GM21619 (cell line): ENCODE measurements at regions not wholly inside any gene's neighbourhood (a gene's known extent, or its start where the extent isn't known, plus 50 kb on each side); places are given as distances from the start of the nearest gene placed in this dataset.
"Not testable (repeated sequence)": the region's sequence is repeated elsewhere in the genome, so short reads cannot be mapped to it uniquely, and the experiment has no call there.

ENCODE experiments used
- ATAC-seq: cut with Tn5 transposase; IDR thresholded peaks from one replicate; pipeline ENCODE4 v1.9.1; 2021; ENCODE audit not compliant: unreplicated experiment

- ATAC-seq = no peak
Observed at GRCh38 chrY:7810359-7810758, 898.8 kb upstream of the AMELY start.

DNA sequence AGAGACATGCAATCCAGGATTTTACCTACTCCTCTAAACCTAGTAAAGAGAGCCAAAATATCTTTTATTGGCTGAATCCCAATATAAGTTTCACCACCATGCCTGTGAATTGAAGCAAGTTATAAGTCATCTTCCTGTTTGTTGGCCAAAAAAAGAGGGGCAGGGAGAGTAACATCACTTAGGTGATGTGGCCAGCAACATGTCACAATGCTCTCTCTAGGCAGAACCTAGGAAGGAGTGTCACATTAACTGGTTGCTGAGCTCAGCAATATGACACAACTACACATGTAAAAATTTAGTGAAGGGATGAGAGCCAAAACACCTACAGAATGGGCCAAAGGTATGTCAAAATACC is 895.9 kb upstream of the AMELY start:
- ATAC-seq = no peak

- ATAC-seq = no peak
Observed at GRCh38 chrY:7806592-7807515, 895.3 kb upstream of the AMELY start.

DNA sequence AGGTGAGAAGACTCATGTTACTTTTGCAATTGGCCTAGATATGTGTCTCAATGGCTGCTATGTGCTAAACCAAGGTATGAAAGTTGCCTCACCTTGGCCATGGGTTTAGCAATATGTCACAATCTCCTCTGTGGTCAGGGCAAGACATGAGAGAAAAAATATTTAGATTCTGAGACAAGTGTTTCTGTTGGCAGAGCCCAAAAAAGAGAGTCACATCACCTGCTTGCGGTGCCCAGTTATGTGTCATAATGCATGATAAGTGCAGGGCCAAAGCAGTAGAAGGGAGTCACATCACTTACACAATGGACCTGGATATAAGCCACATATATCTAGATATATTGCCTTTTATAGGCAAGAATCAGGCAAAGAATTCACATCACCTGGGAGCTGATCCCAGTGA is 894.1 kb upstream of the AMELY start:
- ATAC-seq = no peak

- no peak for ATAC-seq
Observed at GRCh38 chrY:7803737-7804136, 892.2 kb upstream of the AMELY start.

DNA sequence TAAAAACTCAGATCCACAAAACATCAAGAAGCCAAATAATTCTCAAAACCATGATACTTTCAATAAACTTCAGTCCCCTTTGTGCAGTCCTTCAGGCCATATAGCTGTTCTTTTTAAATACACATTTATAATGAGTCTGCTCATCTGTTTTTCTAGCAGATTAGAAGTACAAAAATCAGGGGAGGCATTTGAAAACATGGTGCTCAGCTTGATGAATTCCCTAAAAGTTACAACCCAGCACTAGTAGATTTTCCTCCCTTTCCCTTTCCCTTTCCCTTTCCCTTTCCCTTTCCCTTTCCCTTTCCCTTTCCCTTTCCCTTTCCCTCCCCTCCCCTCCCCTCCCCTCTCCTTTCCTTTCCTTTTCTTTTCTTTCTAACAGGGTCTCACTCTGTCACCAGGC is 884.6 kb upstream of the AMELY start:
- ATAC-seq = no peak

- ATAC-seq = no peak
Observed at GRCh38 chrY:7794441-7794840, 882.9 kb upstream of the AMELY start.

DNA sequence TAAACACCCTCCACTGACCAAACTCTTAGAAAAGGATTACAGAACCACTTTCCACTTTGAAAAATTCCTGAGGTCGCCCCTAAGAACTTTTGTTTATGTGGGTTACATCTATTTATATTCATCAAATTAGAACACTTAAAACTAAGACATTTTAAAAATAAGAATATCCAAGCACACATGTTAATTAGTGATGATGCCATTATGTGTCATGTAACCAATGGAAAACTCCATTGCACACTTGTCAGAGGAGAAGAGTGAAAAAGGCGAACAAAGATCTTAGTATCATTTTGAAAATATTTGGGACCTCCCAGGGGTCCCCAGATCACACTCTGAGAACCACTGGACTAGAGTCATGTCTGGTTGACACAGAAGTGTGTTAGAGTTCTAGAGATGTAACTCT is 882.4 kb upstream of the AMELY start:
- no peak for ATAC-seq

DNA sequence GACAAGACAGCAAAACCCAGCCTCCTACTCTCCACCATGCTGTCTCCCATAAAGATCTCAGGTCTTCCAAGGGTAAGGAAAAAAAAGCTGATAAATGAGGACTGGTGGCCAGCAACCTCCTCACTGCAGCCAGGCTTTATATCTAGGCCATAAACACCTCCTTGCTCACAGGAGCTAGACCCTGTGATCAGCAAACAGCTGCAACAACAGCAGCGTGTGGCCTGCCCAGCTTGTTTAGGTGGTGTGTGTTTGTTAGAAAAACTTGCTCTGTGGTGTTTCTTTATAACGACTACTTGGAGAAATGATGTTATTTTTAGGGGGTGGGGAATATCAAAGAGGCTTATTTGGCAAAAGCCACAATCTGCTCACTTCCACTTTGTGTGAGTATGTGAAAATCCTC is 880.9 kb upstream of the AMELY start:
- no peak for ATAC-seq

- ATAC-seq = no peak
Observed at GRCh38 chrY:7781501-7781900, 869.9 kb upstream of the AMELY start.

- ATAC-seq = not testable (repeated sequence)
Observed at GRCh38 chrY:7775436-7775835, 863.9 kb upstream of the AMELY start.

- no peak for ATAC-seq
Observed at GRCh38 chrY:7771771-7772170, 860.2 kb upstream of the AMELY start.

DNA sequence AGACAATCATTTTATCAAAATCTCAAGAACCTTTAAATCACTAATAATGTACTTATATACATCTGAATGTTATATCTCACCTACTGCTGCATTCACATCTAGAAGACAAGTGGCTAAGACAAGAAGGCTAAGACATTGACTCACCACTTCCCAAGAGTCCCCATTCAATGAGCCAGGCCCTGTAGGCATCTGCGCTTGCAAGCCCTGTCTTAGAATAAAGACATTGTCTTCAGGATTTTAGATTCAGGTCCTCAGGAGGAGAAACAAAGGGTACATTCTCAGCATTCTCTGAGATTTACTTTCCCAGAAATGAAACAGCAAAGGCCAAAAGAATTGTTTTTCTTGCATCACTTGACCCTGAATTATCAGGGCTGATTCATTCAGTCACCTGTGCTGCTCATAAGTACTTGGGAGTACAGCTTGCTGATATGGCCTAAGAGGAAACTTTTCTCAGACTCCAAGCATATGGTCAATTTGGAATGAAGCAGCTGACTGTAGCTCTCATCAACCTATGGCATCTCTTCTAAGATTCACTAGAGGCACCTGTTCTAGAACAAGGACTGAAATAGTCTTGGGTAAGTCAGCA is 858.3 kb upstream of the AMELY start:
- ATAC-seq = no peak

GRCh38 chrY:7768901-7769300 is 857.3 kb upstream of the AMELY start:
- ATAC-seq = no peak

- ATAC-seq = no peak
Observed at GRCh38 chrY:7753711-7754110, 842.2 kb upstream of the AMELY start.

GRCh38 chrY:7746781-7747180 is 835.2 kb upstream of the AMELY start:
- ATAC-seq = no peak

- no peak for ATAC-seq
Observed at GRCh38 chrY:7745581-7745901, 834.0 kb upstream of the AMELY start.

DNA sequence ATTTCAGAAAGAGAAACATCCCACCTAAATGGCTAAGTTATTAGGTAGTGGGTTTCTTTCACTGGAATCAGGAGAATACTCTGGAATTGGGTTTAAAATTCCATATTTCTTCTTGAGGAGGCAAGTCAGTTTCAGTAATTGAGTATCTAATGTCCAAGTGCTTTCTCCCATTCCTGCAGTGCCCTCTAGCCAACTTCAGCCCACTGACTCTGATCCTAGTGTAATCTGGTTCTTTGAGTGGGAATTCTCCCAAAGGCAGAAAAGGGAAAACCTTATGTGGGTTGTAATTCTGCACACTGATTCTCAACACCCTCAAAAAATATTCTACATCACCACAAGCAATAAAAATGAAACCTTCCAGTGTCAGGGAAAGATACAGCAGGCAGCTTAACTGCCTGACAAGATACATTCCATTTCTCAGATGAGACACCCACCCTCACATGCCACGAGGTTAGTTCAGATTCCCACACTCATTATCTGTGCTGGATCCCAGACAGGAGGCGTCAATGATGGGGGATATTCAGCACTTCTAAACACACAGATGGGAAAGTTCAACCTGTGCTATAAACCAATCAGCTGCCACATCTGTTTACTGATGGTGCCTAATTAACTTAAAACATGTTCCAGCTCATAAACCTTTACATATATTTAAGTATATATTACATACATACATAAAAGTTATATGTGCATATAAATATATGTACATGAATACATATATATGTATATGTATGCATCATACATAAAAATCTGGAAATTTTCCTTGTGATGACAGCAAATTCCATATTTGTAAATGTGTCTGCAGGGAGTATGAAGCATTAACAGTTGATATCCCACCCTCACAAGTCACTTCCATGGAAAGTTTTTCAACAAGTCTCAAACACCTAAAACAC is 833.4 kb upstream of the AMELY start:
- no peak for ATAC-seq

DNA sequence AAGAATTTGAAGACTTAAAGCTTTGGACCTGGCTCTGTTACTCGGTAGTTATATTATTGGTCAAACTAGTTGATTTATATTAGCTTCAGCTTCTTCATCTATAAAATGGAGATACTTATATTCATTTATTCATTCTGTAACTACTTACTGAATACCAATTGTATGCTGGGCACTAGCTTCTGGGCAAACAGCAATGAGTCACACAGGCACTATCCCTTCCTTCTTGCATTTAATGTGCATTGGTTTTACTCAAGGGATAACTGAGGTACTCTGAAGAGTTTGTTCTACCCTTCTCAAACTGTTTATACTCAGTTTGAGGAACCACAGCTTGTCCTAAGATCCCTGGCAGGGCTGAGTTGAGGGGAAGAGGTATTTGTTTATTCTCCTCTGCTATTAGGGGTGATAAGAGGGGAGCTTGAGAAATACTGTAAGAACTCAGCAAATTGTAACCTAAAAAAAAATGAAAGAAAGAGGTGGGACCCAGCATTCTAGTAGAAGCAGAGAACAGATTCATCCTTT is 825.4 kb upstream of the AMELY start:
- ATAC-seq = no peak

DNA sequence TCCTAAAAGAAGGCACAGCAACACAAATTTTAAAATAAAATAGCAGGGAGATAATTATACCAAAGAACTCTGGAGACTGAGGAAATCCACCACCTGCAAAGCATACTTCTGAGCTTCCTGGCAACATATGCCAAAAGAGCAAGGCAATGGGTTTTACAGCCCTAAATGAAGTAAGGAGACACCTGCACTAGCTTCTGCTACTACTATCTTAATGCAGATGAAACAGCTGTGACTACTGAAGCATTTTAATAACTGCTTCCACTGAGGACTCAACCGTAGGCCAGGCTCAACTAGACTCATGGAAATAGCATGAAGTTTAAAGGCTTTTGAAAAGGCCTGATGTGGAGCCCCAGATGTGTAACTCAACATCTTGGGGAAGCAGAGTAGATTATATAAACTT is 820.1 kb upstream of the AMELY start:
- no peak for ATAC-seq

- no peak for ATAC-seq
Observed at GRCh38 chrY:7730664-7731063, 819.1 kb upstream of the AMELY start.

GRCh38 chrY:7730071-7730470 is 818.5 kb upstream of the AMELY start:
- no peak for ATAC-seq
